NCI-H2171 (cell line): ENCODE measurements at regions not wholly inside any gene's neighbourhood (a gene's known extent, or its start where the extent isn't known, plus 50 kb on each side); places are given as distances from the start of the nearest gene placed in this dataset.

Source experiments
- DNase-seq: peaks from one replicate; lab custom pipeline; 2025; lab: John Stamatoyannopoulos, UW

GRCh38 chr15:68871507-68871906 is 50.8 kb upstream of the ANP32A start:
- DNase-seq: no peak

DNA sequence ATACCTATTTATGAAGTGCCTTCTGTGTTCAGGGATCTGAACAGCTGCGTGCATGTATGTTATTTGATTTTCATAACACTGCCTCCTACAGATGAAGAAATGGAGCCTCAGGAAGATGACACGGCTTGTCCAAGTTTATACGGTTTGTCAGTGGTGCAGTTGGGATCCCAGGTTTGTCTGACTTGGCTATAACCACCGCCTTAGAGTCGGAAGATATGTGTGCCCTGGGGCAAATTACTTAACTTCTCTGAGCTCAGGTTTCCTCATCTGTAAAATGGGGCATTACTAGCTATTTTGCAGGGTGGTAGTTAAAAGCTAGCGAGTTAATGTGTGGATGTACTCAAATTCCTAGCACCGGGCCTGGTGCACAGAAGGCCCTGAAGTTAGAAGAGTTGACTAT is 54.1 kb upstream of the ANP32A start:
- DNase-seq: no peak

- peak; percentile 84 for DNase-seq
Observed at GRCh38 chr15:68875377-68876116, 54.8 kb upstream of the SPESP1 start.

- DNase-seq: no peak
Observed at GRCh38 chr15:68877626-68878025, 52.7 kb upstream of the SPESP1 start.

DNA sequence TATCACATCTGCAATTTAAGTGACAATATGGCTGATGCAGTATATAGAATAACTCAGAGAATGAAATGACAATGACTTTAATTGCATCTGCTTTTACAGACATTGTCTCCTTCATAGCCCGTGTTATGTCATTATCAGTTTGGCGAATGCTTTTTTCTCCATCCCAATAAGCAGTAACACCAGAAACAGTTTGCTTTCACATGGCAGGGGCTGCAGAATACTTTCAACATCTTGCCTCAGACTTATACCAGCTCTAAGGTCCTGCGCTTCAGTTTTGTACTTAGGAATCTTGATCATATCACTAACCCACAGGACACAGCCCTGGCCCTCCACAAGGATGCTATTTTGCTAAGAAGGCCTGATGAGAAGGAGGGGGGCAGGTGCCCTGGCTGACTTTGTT is 49.9 kb upstream of the SPESP1 start:
- DNase-seq: no peak
